Hippocampal formation (tissue), 2 donors: ENCODE measurements at regions not wholly inside any gene's neighbourhood (a gene's known extent, or its start where the extent isn't known, plus 50 kb on each side); places are given as distances from the start of the nearest gene placed in this dataset.

Source experiments
- DNase-seq, 2 donors: peaks; one replicate each; lab custom pipeline; 2025; lab: John Stamatoyannopoulos, UW

DNA sequence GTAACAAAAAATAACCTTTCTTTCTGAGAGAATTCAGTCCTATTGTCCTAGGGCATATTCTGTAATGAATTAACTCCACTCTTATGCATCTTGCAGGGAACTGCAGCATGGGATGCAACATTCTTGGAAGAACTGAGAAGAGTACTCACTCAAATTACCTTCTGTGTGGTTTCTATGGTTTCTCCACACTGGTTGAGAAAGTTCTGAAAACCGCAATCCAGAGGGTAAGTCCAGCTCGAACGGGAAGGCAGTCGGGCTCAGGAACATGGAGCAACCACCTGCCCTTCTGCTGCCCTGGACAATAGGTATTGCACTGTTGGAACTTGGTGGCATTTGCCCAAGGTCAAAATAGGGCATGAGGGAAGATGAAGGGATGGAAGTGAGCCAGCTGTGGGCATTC lies 59.6 kb upstream of the CDK13 start:
- no peak for DNase-seq

- DNase-seq: no peak
Observed at GRCh38 chr7:39891894-39892293, 58.2 kb upstream of the CDK13 start.

GRCh38 chr7:39892361-39892760 lies 57.7 kb upstream of the CDK13 start:
- no peak for DNase-seq

DNA sequence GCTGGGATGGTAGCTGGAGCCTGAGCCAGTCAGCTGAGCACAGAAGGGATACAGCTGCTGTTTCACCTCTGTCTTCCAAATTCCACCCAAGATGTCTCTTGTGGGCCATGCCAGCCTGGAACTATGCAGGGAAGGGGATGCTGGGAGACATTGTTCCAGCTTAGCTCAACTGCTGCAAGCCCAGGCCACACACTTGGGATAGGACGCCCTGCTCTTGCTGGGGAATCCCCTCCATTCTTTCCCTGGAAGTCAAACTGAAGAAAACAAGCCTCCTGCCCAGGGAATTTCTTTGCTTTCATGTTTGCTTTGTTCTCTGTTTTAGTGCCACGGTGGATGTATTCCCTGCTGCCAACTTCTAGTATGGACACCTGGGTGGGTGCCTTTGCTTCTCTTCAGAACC lies 55.2 kb upstream of the CDK13 start:
- DNase-seq: no peak

DNA sequence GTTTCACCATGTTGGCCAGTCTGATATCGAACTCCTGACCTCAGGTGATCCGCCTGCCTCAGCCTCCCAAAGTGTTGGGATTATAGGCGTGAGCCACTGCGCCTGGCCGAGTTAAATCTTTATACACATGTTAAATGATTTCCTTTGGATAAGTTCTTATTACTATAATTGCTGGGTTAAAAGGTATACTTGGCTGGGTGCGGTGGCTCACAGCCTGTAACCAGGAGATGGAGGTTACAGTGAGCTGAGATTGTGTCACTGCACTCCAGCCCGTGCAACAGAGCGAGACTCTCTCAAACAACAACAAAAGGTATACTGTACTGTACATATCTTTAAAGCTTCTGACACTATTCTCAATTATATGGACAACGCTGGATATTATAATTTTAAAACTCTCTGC lies 53.2 kb upstream of the CDK13 start:
- DNase-seq: no peak

GRCh38 chr7:39898867-39899266 lies 51.2 kb upstream of the CDK13 start:
- DNase-seq: no peak
